ENCODE measurements at regions not wholly inside any gene's neighbourhood (a gene's known extent, or its start where the extent isn't known, plus 50 kb on each side); places are given as distances from the start of the nearest gene placed in this dataset.
"Not testable (repeated sequence)": the region's sequence is repeated elsewhere in the genome, so short reads cannot be mapped to it uniquely, and the experiment has no call there.

DNA sequence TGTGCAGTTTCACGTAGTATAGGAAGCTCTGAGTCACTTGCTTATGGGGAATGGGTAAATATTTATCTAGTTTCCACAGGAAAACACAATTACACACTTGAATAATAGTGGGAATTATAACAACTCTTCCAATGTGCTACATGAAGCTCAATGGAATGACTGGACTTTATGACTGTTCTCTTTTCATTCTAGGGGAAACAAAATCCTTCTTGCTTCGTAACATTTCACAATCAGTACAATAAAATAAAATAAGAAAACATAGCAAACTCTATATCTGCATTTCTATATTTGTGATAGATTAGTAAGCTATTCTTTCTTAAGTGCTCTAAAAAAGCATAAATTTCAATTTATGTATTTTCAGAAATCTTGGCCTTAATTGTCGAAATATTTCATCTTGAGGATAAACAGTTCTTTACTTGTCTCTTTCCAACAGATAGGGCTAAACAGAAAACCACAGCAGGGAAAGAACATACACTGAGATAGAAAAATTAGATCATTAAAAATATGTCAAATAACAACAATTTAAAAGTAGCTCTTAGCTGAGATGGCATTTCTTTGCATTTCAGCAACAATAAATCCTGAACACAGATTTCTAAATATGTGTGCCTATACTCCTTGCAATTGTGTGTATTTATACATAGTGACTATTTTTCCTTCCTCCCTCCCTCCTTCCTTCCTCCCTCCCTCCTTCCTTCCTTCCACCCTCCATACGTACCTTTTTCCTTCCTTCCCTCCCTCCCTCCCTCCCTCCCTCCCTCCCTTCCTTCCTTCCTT is 395.5 kb upstream of the KCNMB2 start:
- no peak overlapping the region for H3K4me3 ChIP-seq (replicated peaks; ENCODE audit: low read depth, low read length)
- DNase-seq (ENCODE audit: extremely low read depth, low read depth), result no peak
- TF ChIP-seq, protein P1, sequence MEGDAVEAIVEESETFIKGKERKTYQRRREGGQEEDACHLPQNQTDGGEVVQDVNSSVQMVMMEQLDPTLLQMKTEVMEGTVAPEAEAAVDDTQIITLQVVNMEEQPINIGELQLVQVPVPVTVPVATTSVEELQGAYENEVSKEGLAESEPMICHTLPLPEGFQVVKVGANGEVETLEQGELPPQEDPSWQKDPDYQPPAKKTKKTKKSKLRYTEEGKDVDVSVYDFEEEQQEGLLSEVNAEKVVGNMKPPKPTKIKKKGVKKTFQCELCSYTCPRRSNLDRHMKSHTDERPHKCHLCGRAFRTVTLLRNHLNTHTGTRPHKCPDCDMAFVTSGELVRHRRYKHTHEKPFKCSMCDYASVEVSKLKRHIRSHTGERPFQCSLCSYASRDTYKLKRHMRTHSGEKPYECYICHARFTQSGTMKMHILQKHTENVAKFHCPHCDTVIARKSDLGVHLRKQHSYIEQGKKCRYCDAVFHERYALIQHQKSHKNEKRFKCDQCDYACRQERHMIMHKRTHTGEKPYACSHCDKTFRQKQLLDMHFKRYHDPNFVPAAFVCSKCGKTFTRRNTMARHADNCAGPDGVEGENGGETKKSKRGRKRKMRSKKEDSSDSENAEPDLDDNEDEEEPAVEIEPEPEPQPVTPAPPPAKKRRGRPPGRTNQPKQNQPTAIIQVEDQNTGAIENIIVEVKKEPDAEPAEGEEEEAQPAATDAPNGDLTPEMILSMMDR (IDR thresholded peaks at IDR 0.05; ENCODE audit: low read depth, low read length, missing control alignments), result no peak

DNA sequence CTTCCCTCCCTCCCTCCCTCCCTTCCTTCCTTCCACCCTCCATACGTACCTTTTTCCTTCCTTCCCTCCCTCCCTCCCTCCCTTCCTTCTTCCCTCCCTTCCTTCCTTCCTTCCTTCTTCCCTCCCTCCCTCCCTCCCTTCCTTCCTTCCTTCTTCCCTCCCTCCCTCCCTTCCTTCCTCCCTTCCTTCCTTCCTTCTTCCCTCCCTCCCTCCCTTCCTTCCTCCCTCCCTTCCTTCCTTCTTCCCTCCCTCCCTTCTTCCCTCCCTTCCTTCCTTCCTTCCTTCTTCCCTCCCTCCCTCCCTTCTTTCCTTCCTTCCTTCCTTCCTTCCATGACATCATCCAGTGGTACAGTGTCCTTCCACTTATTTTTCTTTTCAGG is 394.9 kb upstream of the KCNMB2 start:
- not testable (repeated sequence) for DNase-seq (ENCODE audit: extremely low read depth, low read depth); H3K4me3 ChIP-seq (replicated peaks; ENCODE audit: low read depth, low read length)

DNA sequence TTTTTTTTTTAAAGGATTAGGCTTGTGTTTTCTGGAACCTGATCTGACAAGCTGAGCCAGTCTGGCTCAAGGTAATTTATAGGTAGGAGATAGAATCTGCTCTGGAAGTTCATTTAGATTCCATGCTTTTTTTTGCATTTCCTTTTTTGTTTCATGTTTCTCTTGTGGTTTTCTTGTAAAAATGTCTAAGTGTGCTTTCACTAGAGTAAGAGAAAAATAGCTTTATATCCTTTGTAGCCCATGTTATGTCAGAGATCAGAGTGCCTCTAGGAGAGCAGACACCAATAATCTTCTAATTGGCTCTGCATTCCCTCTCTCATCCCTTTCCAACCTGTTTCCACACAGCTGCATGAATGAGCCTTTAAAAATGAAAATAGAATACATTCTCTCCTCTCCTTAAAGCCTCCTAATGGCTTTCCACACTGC is 389.8 kb upstream of the KCNMB2 start:
- no peak overlapping the region for H3K4me3 ChIP-seq (replicated peaks; ENCODE audit: low read depth, low read length)
- TF ChIP-seq, protein P1 (IDR thresholded peaks at IDR 0.05; ENCODE audit: low read depth, low read length, missing control alignments), result no peak
- DNase-seq (ENCODE audit: extremely low read depth, low read depth), result no peak

DNA sequence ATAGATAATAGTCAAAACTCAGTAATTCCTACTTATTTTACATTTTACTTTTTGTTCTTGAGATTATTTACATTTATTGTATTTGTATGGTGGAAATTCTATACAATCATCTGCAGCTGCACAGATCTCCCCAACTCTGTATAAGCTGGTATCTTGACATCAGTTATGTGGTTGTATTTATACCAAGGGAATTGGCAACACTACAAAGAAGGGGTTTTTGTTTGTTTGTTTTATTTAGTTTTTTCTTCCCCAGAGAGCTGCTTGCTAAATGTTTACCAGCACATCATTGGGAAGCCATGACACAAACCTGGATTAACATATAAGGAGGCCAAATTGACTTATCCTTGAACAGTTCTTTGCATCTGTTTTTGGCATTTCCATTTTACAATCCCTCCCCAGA is 389.2 kb upstream of the KCNMB2 start:
- DNase-seq (ENCODE audit: extremely low read depth, low read depth), result no peak
- TF ChIP-seq, protein P1 (IDR thresholded peaks at IDR 0.05; ENCODE audit: low read depth, low read length, missing control alignments), result no peak
- H3K4me3 ChIP-seq (replicated peaks; ENCODE audit: low read depth, low read length), result no peak overlapping the region

DNA sequence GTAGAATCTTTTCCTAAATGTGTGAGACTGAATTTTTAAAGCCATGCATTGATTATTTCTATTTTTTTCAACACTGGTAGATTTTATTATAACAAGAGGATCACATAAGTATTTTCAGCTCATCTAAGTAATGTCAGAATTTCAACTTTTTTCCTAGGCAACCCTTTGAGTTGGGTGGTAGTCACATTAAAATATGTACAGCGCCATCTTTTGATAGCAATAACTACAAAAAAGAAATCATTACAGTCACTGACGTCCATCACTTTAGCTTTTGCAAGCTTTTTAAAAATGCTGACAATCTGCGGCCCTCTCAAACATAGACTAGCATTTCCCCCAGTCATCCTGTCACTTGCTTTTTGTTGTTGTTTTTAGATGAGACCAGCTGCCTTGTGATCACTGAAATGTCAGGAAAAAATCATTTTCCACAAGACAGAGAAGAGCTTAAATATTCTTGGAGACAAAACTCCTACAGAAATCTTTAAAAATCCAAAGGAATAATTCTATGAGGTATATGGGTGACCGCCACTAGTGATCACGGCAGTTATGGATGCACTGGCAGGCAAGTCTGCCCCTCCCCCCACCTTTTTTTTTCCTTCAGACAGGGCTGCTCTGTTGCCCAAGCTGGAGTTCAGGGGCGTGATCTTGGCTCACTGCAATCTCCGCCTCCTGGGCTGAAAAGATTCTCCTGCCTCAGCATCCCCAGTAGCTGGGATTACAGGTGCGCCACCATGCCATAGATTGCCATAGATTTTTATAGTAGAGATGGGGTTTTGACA is 384.0 kb upstream of the KCNMB2 start:
- TF ChIP-seq, protein P1 (IDR thresholded peaks at IDR 0.05; ENCODE audit: low read depth, low read length, missing control alignments), result no peak
- H3K4me3 ChIP-seq (replicated peaks; ENCODE audit: low read depth, low read length), result no peak overlapping the region
- no peak for DNase-seq (ENCODE audit: extremely low read depth, low read depth)

DNA sequence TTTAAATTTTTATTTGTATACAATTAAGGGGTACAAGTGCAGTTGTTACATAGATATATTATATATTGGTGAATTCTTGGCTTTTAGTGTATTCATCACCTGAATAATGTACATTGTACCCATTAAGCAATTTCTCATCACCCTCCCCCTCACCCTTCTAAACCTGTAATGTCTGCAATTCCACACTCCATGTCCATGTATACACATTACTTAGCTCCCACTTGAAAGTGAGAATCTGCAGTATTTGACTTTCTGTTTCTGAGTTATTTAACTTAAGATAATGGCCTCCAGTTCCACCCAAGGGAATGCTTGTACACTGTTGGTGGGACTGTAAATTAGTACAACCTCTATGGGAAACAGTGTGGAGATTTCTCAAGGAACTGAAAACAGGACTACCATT is 383.2 kb upstream of the KCNMB2 start:
- TF ChIP-seq, protein P1 (IDR thresholded peaks at IDR 0.05; ENCODE audit: low read depth, low read length, missing control alignments), result no peak
- H3K4me3 ChIP-seq (replicated peaks; ENCODE audit: low read depth, low read length), result no peak overlapping the region

DNA sequence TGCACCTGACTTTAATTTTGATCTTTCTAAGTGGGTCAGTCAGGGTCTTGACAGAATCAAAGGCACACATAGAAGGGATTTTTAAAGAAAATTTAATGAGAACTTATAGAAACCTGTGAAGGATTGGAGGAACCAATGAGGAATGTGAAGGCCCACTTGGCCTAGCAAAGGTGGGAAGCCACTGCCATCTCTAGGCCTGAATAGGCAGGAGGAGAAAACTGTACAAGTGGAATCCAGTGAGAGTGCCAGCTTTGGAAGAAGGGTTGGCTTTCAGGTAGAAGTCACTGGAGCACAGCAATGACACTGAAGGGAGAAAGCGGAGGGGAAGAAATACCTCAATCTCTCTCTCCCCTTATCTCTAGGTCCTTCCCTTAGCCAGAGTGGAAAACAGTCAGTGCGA is 380.7 kb upstream of the KCNMB2 start:
- H3K4me3 ChIP-seq (replicated peaks; ENCODE audit: low read depth, low read length), result no peak overlapping the region
- DNase-seq (ENCODE audit: extremely low read depth, low read depth), result no peak
- TF ChIP-seq, protein P1 (IDR thresholded peaks at IDR 0.05; ENCODE audit: low read depth, low read length, missing control alignments), result no peak

More for the DNA sequence above, 383.2 kb upstream of the KCNMB2 start:
- DNase-seq (ENCODE audit: extremely low read depth, low read depth), result no peak

Measured in HFF-Myc (cell line).